Panc1 (cell line): ENCODE measurements at regions not wholly inside any gene's neighbourhood (a gene's known extent, or its start where the extent isn't known, plus 50 kb on each side); places are given as distances from the start of the nearest gene placed in this dataset.

Source experiments
- ATAC-seq: fragments of 200-7000 bp; cut with Tn5 transposase; 2 replicates; pipeline ENCODE4 v1.9.1; 2020; ENCODE audit warnings: mild to moderate bottlenecking, moderate library complexity
- BruUV-seq: library from RNA; stranded (reverse); fragments of 400-500 nt; replicated peaks from 2 replicates; lab custom pipeline; 2021; lab: Mats Ljungman, UMichigan
- CTCF ChIA-PET: fragments of 300-600 bp; sonication (Branson Sonifier 250); formaldehyde crosslinking; loops from one replicate; lab custom pipeline; 2022; ENCODE audit warnings: antibody characterized with exemption; lab: Charles Lee
- POLR2A ChIA-PET: fragments of 300-600 bp; sonication (Branson Sonifier 250); formaldehyde crosslinking; loops from one replicate; lab custom pipeline; 2022; ENCODE audit warnings: antibody characterized with exemption; lab: Charles Lee
- DNase-seq: peaks from one replicate; pipeline ENCODE4 v3.0.0-alpha.2; 2010; ENCODE audit warnings: low read depth, low spot score
- H3K27ac ChIP-seq: 2 replicates; pipeline ENCODE4 v1.5.1; 2011; ENCODE audit warnings: mild to moderate bottlenecking, low read length, inconsistent platforms
- H3K27me3 ChIP-seq: fragments of 200-500 bp; sonication (Bioruptor generic); 2 replicates; pipeline ENCODE4 v1.6.0; 2014; ENCODE audit warnings: low read length, inconsistent platforms; ENCODE audit not compliant: control insufficient read depth, insufficient read depth
- H3K36me3 ChIP-seq: fragments of 200-500 bp; sonication (Bioruptor generic); 2 replicates; pipeline ENCODE4 v1.5.1; 2014; ENCODE audit warnings: inconsistent platforms, mild to moderate bottlenecking, low read length, moderate library complexity; ENCODE audit not compliant: control insufficient read depth, insufficient read depth
- H3K4me1 ChIP-seq: 2 replicates; pipeline ENCODE4 v1.5.1; 2011; ENCODE audit warnings: inconsistent platforms, mild to moderate bottlenecking, low read length, moderate library complexity; ENCODE audit not compliant: control insufficient read depth, insufficient read depth
- H3K4me3 ChIP-seq, 2 experiments: 2 replicates each; pipeline ENCODE4 v1.5.1; 2011 to 2012; ENCODE audit warnings: low read depth in 2 of 2, low read length in 2 of 2, mild to moderate bottlenecking in 2 of 2, inconsistent platforms in 1 of 2, moderate library complexity in 1 of 2
- H3K9me3 ChIP-seq: fragments of 200-500 bp; sonication (Bioruptor generic); 2 replicates; pipeline ENCODE4 v1.5.1; 2014; ENCODE audit warnings: low read depth, mild to moderate bottlenecking, inconsistent platforms, low read length, moderate library complexity; ENCODE audit not compliant: control insufficient read depth, insufficient read depth
- POLR2AphosphoS5 ChIP-seq: IDR thresholded peaks from 2 replicates; pipeline ENCODE4 v1.6.1; 2012; ENCODE audit warnings: mild to moderate bottlenecking, low read depth, low read length, moderate library complexity
- SIN3A ChIP-seq: IDR thresholded peaks from 2 replicates; pipeline ENCODE4 v1.6.1; 2012; ENCODE audit warnings: low read depth, mild to moderate bottlenecking, low read length, moderate library complexity, borderline replicate concordance; ENCODE audit not compliant: insufficient read depth
- TCF7L2 ChIP-seq: IDR thresholded peaks from 2 replicates; pipeline ENCODE4 v1.6.1; 2011; ENCODE audit warnings: mild to moderate bottlenecking, low read depth, low read length, inconsistent platforms
- in situ Hi-C: cut with HindIII; loops from 2 replicates; pipeline ENCODE4 v1.10.0; 2016; ENCODE audit warnings: low sequenced_read_pairs, low pct_unique_long_range_greater_than_20kb
- intact Hi-C: fragments of 100-400 bp; cut with micrococcal nuclease; formaldehyde crosslinking; loops from one replicate; pipeline ENCODE4 v1.10.0; 2022; ENCODE audit not compliant: unreplicated experiment
- TF ChIP-seq, protein P1 (sequence below), 2 experiments: IDR thresholded peaks; 2 replicates each; pipeline ENCODE4 v1.6.1; 2011 to 2012; ENCODE audit warnings: low read depth in 2 of 2, control low read depth in 1 of 2, low read length in 1 of 2, mild to moderate bottlenecking in 1 of 2, moderate library complexity in 1 of 2; ENCODE audit not compliant: insufficient read depth in 1 of 2
- TF ChIP-seq, protein P2 (sequence below): fragments of 450-650 bp; IDR thresholded peaks from 2 replicates; pipeline ENCODE4 v1.5.1; 2017; ENCODE audit warnings: mild to moderate bottlenecking

GRCh38 chr2:239684996-239685395 lies 284.2 kb upstream of the HDAC4 start:
- Histone ChIP-seq H3K4me1 (no peaks in the 10 kb centered on the region), H3K4me3 (no peak overlapping the region), H3K27me3 (peaks cover 42% of the 10 kb centered on the region), H3K27ac (no peak overlapping the region), H3K36me3 (no peaks in the 10 kb centered on the region), H3K9me3 (no peaks in the 10 kb centered on the region)
- ChIA-PET CTCF (no interaction called here), POLR2A (no interaction called here)
- ATAC-seq (no peak), DNase-seq (no peak)
- TF ChIP-seq POLR2AphosphoS5 (no peak), TCF7L2 (no peak), SIN3A (no peak)
- TF ChIP-seq, protein P1, sequence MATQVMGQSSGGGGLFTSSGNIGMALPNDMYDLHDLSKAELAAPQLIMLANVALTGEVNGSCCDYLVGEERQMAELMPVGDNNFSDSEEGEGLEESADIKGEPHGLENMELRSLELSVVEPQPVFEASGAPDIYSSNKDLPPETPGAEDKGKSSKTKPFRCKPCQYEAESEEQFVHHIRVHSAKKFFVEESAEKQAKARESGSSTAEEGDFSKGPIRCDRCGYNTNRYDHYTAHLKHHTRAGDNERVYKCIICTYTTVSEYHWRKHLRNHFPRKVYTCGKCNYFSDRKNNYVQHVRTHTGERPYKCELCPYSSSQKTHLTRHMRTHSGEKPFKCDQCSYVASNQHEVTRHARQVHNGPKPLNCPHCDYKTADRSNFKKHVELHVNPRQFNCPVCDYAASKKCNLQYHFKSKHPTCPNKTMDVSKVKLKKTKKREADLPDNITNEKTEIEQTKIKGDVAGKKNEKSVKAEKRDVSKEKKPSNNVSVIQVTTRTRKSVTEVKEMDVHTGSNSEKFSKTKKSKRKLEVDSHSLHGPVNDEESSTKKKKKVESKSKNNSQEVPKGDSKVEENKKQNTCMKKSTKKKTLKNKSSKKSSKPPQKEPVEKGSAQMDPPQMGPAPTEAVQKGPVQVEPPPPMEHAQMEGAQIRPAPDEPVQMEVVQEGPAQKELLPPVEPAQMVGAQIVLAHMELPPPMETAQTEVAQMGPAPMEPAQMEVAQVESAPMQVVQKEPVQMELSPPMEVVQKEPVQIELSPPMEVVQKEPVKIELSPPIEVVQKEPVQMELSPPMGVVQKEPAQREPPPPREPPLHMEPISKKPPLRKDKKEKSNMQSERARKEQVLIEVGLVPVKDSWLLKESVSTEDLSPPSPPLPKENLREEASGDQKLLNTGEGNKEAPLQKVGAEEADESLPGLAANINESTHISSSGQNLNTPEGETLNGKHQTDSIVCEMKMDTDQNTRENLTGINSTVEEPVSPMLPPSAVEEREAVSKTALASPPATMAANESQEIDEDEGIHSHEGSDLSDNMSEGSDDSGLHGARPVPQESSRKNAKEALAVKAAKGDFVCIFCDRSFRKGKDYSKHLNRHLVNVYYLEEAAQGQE (IDR thresholded peaks at IDR 0.05; ENCODE audit: insufficient read depth in 1 of 2, low read depth in 2 of 2, low read length in 1 of 2) = no peak
- TF ChIP-seq, protein P2, sequence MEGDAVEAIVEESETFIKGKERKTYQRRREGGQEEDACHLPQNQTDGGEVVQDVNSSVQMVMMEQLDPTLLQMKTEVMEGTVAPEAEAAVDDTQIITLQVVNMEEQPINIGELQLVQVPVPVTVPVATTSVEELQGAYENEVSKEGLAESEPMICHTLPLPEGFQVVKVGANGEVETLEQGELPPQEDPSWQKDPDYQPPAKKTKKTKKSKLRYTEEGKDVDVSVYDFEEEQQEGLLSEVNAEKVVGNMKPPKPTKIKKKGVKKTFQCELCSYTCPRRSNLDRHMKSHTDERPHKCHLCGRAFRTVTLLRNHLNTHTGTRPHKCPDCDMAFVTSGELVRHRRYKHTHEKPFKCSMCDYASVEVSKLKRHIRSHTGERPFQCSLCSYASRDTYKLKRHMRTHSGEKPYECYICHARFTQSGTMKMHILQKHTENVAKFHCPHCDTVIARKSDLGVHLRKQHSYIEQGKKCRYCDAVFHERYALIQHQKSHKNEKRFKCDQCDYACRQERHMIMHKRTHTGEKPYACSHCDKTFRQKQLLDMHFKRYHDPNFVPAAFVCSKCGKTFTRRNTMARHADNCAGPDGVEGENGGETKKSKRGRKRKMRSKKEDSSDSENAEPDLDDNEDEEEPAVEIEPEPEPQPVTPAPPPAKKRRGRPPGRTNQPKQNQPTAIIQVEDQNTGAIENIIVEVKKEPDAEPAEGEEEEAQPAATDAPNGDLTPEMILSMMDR = no peak
- in situ Hi-C loops (no loop called here), intact Hi-C loops (no loop called here)
- no TSS peak for BruUV-seq

GRCh38 chr2:239684271-239684810 lies 283.5 kb upstream of the HDAC4 start:
- H3K9me3 ChIP-seq = no peaks in the 10 kb centered on the region
- no peak overlapping the region for H3K27ac ChIP-seq
- intact Hi-C loops (no loop called here), in situ Hi-C loops (no loop called here)
- no peak overlapping the region for H3K4me3 ChIP-seq
- H3K36me3 ChIP-seq = no peaks in the 10 kb centered on the region
- H3K27me3 ChIP-seq = peaks cover 42% of the 10 kb centered on the region
- H3K4me1 ChIP-seq = no peaks in the 10 kb centered on the region
- CTCF ChIA-PET = no interaction called here
- DNase-seq (no peak), ATAC-seq (no peak)
- TF ChIP-seq, protein P2 = no peak
- TF ChIP-seq, protein P1 (IDR thresholded peaks at IDR 0.05; ENCODE audit: insufficient read depth in 1 of 2, low read depth in 2 of 2, low read length in 1 of 2) = no peak
- TF ChIP-seq POLR2AphosphoS5 = no peak
- TF ChIP-seq TCF7L2 = no peak
- TF ChIP-seq SIN3A = no peak
- POLR2A ChIA-PET = no interaction called here
- no TSS peak for BruUV-seq
